Neural cell (in vitro differentiated cells): ENCODE measurements at regions not wholly inside any gene's neighbourhood (a gene's known extent, or its start where the extent isn't known, plus 50 kb on each side); places are given as distances from the start of the nearest gene placed in this dataset.
A peak's percentile ranks its signal among the peaks of the same experiment; 100 is the strongest.

Source experiments
- H2AFZ ChIP-seq: fragments of 200-600, 300-800 bp; sonication (generic), shearing (Covaris generic); 2 replicates; pipeline ENCODE4 v1.6.0; 2014; ENCODE audit warnings: low read depth, mild to moderate bottlenecking, antibody characterized with exemption, low read length, moderate library complexity
- H3F3A ChIP-seq: fragments of 200-600 bp; shearing (Covaris generic); 2 replicates; pipeline ENCODE4 v1.6.1; 2016; ENCODE audit warnings: mild to moderate bottlenecking, moderate library complexity, mixed read lengths, antibody characterized with exemption, low read length; ENCODE audit not compliant: insufficient read depth, poor library complexity, severe bottlenecking
- H3K27ac ChIP-seq: fragments of 200-600, 300-800 bp; sonication (generic), shearing (Covaris generic); 2 replicates; pipeline ENCODE4 v1.5.1; 2014; ENCODE audit warnings: mild to moderate bottlenecking, low read length, moderate library complexity
- H3K27me3 ChIP-seq: fragments of 300-800, 200-600 bp; sonication (generic), shearing (Covaris generic); 2 replicates; pipeline ENCODE4 v1.6.0; 2014; ENCODE audit warnings: mild to moderate bottlenecking, low read depth, low read length, moderate library complexity; ENCODE audit not compliant: insufficient read depth
- H3K36me3 ChIP-seq: fragments of 300-800, 200-600 bp; sonication (generic), shearing (Covaris generic); 2 replicates; pipeline ENCODE4 v1.5.1; 2014; ENCODE audit warnings: mild to moderate bottlenecking, antibody characterized with exemption, low read length, moderate library complexity; ENCODE audit not compliant: insufficient read depth
- H3K4me2 ChIP-seq: fragments of 300-800, 200-600 bp; sonication (generic), shearing (Covaris generic); 2 replicates; pipeline ENCODE4 v1.6.0; 2014; ENCODE audit warnings: mild to moderate bottlenecking, low read length
- H3K4me3 ChIP-seq: fragments of 300-800, 200-600 bp; sonication (generic), shearing (Covaris generic); 2 replicates; pipeline ENCODE4 v1.5.1; 2014; ENCODE audit warnings: mild to moderate bottlenecking, low read length, moderate library complexity
- H3K79me2 ChIP-seq: fragments of 200-600 bp; shearing (Covaris generic); replicated peaks from 2 replicates; pipeline ENCODE4 v1.6.0; 2014; ENCODE audit warnings: mild to moderate bottlenecking, low read length, moderate library complexity; ENCODE audit not compliant: insufficient read depth
- H3K9ac ChIP-seq: fragments of 300-800, 200-600 bp; sonication (generic), shearing (Covaris generic); 2 replicates; pipeline ENCODE4 v1.6.1; 2016; ENCODE audit warnings: mild to moderate bottlenecking, low read length, mixed read lengths
- H3K9me2 ChIP-seq: fragments of 200-600 bp; shearing (Covaris generic); 2 replicates; pipeline ENCODE4 v1.6.1; 2016; ENCODE audit warnings: mild to moderate bottlenecking, low read length, mixed read lengths; ENCODE audit not compliant: insufficient read depth
- H3K9me3 ChIP-seq: fragments of 200-600, 300-800 bp; sonication (generic), shearing (Covaris generic); 2 replicates; pipeline ENCODE4 v1.6.1; 2016; ENCODE audit warnings: mild to moderate bottlenecking, mixed run types, low read length, moderate library complexity, mixed read lengths
- H4K20me1 ChIP-seq: fragments of 200-600 bp; shearing (Covaris generic); 2 replicates; pipeline ENCODE4 v1.6.1; 2016; ENCODE audit warnings: mild to moderate bottlenecking, mixed run types; ENCODE audit not compliant: insufficient read depth
- EP300 ChIP-seq: fragments of 450-650 bp; conservative IDR thresholded peaks from 2 replicates; pipeline ENCODE4 v1.6.1; 2014; ENCODE audit warnings: antibody characterized with exemption, mild to moderate bottlenecking, moderate library complexity; ENCODE audit not compliant: poor library complexity, severe bottlenecking
- EZH2 ChIP-seq: fragments of 200-600, 300-800 bp; shearing (Covaris generic), sonication (generic); IDR thresholded peaks from 2 replicates; pipeline ENCODE4 v1.6.1; 2014; ENCODE audit warnings: antibody characterized with exemption, low read length, borderline replicate concordance, mild to moderate bottlenecking; ENCODE audit not compliant: insufficient read depth, poor library complexity, severe bottlenecking
- MXI1 ChIP-seq: fragments of 450-650 bp; conservative IDR thresholded peaks from 2 replicates; pipeline ENCODE4 v1.6.1; 2014; ENCODE audit warnings: antibody characterized with exemption, mild to moderate bottlenecking; ENCODE audit not compliant: poor library complexity, severe bottlenecking
- POLR2AphosphoS5 ChIP-seq: IDR thresholded peaks from 2 replicates; pipeline ENCODE4 v1.6.1; 2012
- RAD21 ChIP-seq: fragments of 450-650 bp; conservative IDR thresholded peaks from 2 replicates; pipeline ENCODE4 v1.6.1; 2014; ENCODE audit warnings: antibody characterized with exemption, mild to moderate bottlenecking, moderate library complexity
- SMC3 ChIP-seq: fragments of 450-650 bp; conservative IDR thresholded peaks from 2 replicates; pipeline ENCODE4 v1.6.1; 2014; ENCODE audit warnings: antibody characterized with exemption, mild to moderate bottlenecking, moderate library complexity; ENCODE audit not compliant: poor library complexity
- TAF1 ChIP-seq: IDR thresholded peaks from 2 replicates; pipeline ENCODE4 v1.6.1; 2012; ENCODE audit warnings: low read depth
- TF ChIP-seq, protein P1 (sequence below): fragments of 450-650 bp; IDR thresholded peaks from 2 replicates; pipeline ENCODE4 v1.5.1; 2014; ENCODE audit warnings: antibody characterized with exemption, mild to moderate bottlenecking, moderate library complexity; ENCODE audit not compliant: poor library complexity, severe bottlenecking
- TF ChIP-seq, protein P2 (sequence below): IDR thresholded peaks from 2 replicates; pipeline ENCODE4 v1.6.1; 2012; ENCODE audit warnings: borderline replicate concordance

DNA sequence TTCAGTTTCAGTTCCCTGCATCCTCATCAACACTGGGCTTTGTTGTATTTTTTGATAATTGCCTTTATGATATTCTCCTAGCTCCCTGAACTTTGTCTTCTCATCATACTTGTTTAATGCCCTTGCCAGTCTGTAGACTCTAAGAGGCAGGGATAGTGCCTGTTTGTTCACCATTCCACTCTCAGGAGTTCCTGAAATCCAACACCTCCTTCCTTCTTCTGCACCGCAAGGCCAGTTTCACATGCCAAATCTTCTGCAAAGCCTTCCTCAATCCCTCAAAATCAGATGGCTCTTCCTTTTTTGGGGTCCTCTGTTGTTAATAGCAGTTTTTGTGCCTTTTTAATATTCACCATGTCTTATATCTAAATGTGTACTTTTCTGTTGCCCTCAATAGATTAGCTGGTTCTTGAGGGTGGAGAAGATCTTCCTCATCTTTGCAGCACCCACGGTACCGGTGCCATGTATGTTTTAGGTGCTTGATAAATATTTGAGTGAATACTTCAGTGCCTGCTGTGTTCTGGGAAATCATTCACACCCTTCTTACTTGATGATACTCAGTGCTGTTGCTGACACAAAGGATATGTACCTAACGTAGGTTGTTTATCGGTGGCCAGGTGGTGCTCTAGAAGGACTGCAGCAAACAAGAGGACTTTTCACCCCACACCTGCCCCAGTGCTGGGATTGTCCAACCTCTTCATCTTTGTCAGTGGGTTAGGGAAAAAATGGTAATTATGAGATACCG lies 85.3 kb upstream of the LIMCH1 start:
- H3K27me3 ChIP-seq = no peaks in the 10 kb centered on the region
- TF ChIP-seq MXI1 (no peak), TAF1 (no peak)
- H3K4me3 ChIP-seq = no peak overlapping the region
- no peaks in the 10 kb centered on the region for H3K79me2 ChIP-seq
- H3K9me2 ChIP-seq = no peaks in the 10 kb centered on the region
- H3K9me3 ChIP-seq = no peaks in the 10 kb centered on the region
- H3K4me2 ChIP-seq = no peak overlapping the region
- H3F3A ChIP-seq = no peaks in the 10 kb centered on the region
- H2AFZ ChIP-seq = no peak overlapping the region
- no peaks in the 10 kb centered on the region for H3K36me3 ChIP-seq
- no peaks in the 10 kb centered on the region for H4K20me1 ChIP-seq
- H3K9ac ChIP-seq = no peak overlapping the region
- no peak overlapping the region for H3K27ac ChIP-seq

DNA sequence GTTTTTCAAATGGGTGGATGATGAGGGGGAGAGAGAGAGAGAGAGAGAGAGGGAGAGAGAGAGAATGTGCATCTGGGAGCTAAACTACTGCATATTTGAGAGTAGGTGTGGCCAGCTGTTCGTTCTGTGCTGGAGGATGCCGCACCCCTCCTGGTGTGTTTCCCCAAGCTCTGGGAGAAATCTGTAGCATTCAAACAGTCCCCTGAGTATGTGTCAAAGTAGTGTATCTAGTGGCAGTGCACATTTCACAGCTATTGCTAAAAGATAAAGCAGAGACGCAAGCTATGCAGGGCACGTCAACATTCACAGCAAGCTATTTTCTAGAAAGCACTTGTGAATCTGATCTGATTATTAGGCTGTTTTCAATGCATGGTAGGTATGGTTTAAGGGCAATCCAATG lies 83.5 kb upstream of the LIMCH1 start:
- no peaks in the 10 kb centered on the region for H3K36me3 ChIP-seq
- no peaks in the 10 kb centered on the region for H3K9me3 ChIP-seq
- no peaks in the 10 kb centered on the region for H3F3A ChIP-seq
- H3K27me3 ChIP-seq = no peaks in the 10 kb centered on the region
- H3K9me2 ChIP-seq = no peaks in the 10 kb centered on the region
- no peak overlapping the region for H3K27ac ChIP-seq
- no peak overlapping the region for H3K9ac ChIP-seq
- H2AFZ ChIP-seq = no peak overlapping the region
- H3K79me2 ChIP-seq = no peaks in the 10 kb centered on the region
- TF ChIP-seq EP300 = peak; percentile 22
- TF ChIP-seq POLR2AphosphoS5 = peak; percentile 96
- TF ChIP-seq SMC3 = no peak
- peak overlapping the region; percentile 17 for H3K4me2 ChIP-seq
- peak overlapping the region; percentile 49 for H3K4me3 ChIP-seq
- no peaks in the 10 kb centered on the region for H4K20me1 ChIP-seq

DNA sequence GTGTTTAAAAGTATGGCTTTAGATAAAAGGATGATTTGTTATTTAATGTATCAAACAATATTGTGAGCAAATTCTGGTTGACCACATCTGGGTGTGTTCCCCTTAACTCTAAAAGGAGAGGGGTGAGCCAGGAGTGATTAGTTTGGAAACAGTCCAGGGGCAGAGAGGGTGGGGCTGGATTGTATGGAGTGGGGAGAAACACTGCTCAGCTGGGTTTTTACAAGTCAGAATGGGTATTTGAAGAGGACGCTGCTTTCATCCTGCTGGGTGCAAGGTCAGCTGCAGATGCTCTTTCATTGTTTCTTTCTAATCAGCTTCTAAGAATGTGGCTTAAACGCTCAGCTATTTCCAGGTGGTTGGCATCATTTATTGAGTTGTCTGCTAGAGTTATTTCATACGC lies 82.8 kb upstream of the LIMCH1 start:
- H3K27me3 ChIP-seq = no peaks in the 10 kb centered on the region
- no peaks in the 10 kb centered on the region for H3F3A ChIP-seq
- peak overlapping the region; percentile 24 for H3K4me2 ChIP-seq
- H3K9me3 ChIP-seq = no peaks in the 10 kb centered on the region
- no peaks in the 10 kb centered on the region for H3K36me3 ChIP-seq
- no peak overlapping the region for H3K27ac ChIP-seq
- H3K9ac ChIP-seq = no peak overlapping the region
- H4K20me1 ChIP-seq = no peaks in the 10 kb centered on the region
- H2AFZ ChIP-seq = no peak overlapping the region
- no peaks in the 10 kb centered on the region for H3K79me2 ChIP-seq
- TF ChIP-seq EZH2 = no peak
- TF ChIP-seq RAD21 = no peak
- TF ChIP-seq, protein P1, sequence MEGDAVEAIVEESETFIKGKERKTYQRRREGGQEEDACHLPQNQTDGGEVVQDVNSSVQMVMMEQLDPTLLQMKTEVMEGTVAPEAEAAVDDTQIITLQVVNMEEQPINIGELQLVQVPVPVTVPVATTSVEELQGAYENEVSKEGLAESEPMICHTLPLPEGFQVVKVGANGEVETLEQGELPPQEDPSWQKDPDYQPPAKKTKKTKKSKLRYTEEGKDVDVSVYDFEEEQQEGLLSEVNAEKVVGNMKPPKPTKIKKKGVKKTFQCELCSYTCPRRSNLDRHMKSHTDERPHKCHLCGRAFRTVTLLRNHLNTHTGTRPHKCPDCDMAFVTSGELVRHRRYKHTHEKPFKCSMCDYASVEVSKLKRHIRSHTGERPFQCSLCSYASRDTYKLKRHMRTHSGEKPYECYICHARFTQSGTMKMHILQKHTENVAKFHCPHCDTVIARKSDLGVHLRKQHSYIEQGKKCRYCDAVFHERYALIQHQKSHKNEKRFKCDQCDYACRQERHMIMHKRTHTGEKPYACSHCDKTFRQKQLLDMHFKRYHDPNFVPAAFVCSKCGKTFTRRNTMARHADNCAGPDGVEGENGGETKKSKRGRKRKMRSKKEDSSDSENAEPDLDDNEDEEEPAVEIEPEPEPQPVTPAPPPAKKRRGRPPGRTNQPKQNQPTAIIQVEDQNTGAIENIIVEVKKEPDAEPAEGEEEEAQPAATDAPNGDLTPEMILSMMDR = no peak
- no peak for TF ChIP-seq MXI1
- no peak for TF ChIP-seq EP300
- no peak for TF ChIP-seq POLR2AphosphoS5
- TF ChIP-seq SMC3 = no peak
- TF ChIP-seq, protein P2, sequence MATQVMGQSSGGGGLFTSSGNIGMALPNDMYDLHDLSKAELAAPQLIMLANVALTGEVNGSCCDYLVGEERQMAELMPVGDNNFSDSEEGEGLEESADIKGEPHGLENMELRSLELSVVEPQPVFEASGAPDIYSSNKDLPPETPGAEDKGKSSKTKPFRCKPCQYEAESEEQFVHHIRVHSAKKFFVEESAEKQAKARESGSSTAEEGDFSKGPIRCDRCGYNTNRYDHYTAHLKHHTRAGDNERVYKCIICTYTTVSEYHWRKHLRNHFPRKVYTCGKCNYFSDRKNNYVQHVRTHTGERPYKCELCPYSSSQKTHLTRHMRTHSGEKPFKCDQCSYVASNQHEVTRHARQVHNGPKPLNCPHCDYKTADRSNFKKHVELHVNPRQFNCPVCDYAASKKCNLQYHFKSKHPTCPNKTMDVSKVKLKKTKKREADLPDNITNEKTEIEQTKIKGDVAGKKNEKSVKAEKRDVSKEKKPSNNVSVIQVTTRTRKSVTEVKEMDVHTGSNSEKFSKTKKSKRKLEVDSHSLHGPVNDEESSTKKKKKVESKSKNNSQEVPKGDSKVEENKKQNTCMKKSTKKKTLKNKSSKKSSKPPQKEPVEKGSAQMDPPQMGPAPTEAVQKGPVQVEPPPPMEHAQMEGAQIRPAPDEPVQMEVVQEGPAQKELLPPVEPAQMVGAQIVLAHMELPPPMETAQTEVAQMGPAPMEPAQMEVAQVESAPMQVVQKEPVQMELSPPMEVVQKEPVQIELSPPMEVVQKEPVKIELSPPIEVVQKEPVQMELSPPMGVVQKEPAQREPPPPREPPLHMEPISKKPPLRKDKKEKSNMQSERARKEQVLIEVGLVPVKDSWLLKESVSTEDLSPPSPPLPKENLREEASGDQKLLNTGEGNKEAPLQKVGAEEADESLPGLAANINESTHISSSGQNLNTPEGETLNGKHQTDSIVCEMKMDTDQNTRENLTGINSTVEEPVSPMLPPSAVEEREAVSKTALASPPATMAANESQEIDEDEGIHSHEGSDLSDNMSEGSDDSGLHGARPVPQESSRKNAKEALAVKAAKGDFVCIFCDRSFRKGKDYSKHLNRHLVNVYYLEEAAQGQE = no peak
- no peak for TF ChIP-seq TAF1
- no peaks in the 10 kb centered on the region for H3K9me2 ChIP-seq
- H3K4me3 ChIP-seq = no peak overlapping the region
